NCI-H128 (cell line): ENCODE measurements at regions not wholly inside any gene's neighbourhood (a gene's known extent, or its start where the extent isn't known, plus 50 kb on each side); places are given as distances from the start of the nearest gene placed in this dataset.
"Not testable (repeated sequence)": the region's sequence is repeated elsewhere in the genome, so short reads cannot be mapped to it uniquely, and the experiment has no call there.

ENCODE experiments used
- DNase-seq: peaks from one replicate; lab custom pipeline; 2025; ENCODE audit not compliant: unreplicated experiment; lab: John Stamatoyannopoulos, UW

- DNase-seq = no peak
Measured at GRCh38 chr13:63540061-63540460, 2124.4 kb upstream of the PCDH20 start.

GRCh38 chr13:63517371-63517770, 2101.7 kb upstream of the PCDH20 start:
- DNase-seq = peak; percentile 87

- no peak for DNase-seq
Measured at GRCh38 chr13:63516124-63516523, 2100.5 kb upstream of the PCDH20 start.

DNA sequence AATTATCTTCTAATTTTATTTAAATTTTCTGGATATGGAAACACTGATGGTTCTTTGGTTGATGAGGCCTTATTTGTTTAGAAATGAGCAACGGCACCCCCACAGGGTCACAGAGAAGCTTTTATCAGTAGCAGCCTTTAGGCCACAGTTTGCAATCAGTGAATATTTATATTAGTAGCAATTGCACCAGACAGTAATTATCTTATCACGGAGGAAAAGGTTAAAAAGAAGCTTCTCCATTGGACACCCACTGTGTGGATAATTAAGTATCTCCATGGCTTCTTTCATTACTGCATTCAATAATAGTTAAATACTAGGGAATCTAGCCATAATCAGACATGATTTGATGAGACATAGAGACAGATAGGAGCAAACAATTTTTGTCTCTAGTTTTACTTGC, 2099.2 kb upstream of the PCDH20 start:
- DNase-seq = no peak

- DNase-seq = no peak
Measured at GRCh38 chr13:63512095-63512494, 2096.4 kb upstream of the PCDH20 start.

DNA sequence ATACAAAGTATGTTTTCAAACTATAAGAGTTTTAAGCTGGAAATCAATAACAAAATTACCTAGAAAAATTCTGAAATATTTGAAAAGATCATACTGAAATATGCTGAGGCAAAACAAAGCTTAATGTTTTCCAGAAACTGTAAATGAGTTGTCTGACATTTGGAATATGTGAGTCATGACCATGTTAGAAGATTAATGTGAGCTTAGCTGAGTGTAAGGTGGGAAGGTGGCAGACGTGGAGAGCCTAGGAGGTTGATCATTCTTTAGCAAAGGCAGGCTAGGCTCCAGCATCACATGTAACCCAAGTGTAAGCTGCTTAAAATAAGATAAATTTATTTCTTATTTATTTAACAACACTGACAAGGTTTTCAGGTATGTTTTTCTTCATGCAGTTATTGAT, 2086.1 kb upstream of the PCDH20 start:
- no peak for DNase-seq

DNA sequence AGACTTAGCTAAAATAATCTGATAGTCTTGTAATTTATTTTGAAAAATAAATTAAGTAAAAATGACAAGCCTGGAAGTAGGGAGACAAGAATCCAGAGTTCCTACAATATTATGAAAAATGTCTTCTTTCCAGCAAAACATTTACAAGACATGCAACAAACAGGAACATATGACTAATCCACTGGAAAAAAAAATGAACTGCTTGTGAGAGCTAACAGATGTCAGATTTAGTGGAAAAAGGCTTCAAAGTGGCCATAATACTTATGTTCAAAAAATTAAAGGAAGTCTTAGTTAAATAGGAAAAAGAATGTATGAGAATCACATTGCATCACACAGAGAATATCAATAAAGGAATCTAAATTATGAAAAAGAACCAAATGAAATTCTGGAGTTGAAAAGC, 2082.0 kb upstream of the PCDH20 start:
- DNase-seq = no peak

- no peak for DNase-seq
Measured at GRCh38 chr13:63492604-63493003, 2077.0 kb upstream of the PCDH20 start.

DNA sequence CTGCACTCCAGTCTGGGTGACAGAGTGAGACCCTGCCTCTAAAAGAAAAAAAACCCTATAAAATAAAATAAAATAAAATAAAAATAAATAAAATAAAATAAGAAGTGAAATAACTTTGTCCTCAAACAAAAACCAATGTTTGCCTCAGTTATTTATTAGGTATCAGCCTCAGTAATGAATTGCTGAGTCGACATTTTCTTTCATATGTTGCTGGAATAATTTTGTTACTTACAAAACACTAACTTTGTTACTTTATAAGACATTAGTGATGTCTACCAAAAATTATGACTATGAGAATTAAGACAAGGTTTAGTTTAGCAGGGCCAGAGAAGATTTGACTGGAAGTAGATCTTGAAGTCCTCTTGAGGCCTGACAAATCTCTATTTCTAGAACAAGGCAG, 2074.5 kb upstream of the PCDH20 start:
- no peak for DNase-seq

DNA sequence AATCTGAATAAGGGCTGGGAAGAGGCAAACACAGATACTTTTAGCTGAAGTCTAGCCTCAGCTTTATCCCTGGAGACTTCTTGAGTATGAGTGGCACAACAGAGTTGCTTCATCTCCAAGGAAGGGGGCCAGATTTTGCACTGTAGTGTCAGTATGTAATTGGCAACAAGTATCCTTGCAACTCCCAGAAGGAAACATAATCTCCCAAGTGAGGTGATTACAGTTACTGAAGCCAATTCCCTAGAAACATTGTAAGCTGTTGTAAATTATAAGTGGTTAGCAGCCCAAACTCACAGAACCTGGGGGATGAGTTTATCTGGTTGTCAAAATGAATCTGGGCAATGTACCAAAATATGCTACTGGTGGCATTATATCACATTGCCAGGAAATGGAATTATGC, 2065.7 kb upstream of the PCDH20 start:
- no peak for DNase-seq

GRCh38 chr13:63472711-63473110, 2057.1 kb upstream of the PCDH20 start:
- no peak for DNase-seq

- no peak for DNase-seq
Measured at GRCh38 chr13:63463782-63464610, 2048.3 kb upstream of the PCDH20 start.

GRCh38 chr13:63460462-63461090, 2044.9 kb upstream of the PCDH20 start:
- no peak for DNase-seq

DNA sequence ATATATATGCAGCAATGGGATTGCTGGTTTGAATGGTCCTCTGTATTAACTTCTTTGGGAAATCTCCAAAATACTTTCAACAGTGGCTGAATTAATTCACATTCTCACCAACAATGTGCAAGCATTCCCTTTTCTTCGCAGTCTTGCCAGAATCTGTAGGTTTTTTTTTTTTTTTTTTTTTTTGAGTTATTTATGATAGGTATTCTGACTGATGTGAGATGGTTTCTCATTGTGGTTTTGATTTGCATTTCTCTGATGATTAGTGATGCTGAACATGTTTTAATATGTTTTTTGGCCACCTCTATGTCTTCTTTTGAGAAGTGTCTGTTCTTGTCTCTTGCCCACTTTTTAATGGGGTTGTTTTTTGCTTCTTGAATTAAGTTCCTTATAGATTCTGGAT, 2041.5 kb upstream of the PCDH20 start:
- DNase-seq = no peak

DNA sequence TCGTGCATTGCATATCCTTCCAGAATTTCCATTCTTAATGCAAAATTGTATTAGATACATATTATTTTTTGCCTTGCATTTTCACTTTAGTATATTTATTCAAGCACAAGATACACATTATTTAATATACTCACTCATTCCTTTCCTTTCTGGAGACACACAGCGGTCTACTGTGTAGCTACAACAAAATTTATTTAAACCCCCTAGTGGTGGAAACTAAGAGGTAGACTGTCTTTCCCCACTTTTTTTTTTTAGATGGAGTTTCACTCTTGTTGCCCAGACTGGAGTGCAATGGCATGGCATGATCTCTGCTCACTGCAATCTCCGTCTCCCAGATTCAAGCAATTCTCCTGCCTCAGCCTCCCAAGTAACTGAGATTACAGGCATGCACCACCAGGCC, 2040.3 kb upstream of the PCDH20 start:
- DNase-seq = no peak

- DNase-seq = no peak
Measured at GRCh38 chr13:63449550-63449949, 2033.9 kb upstream of the PCDH20 start.

- DNase-seq = no peak
Measured at GRCh38 chr13:63448692-63449091, 2033.0 kb upstream of the PCDH20 start.

DNA sequence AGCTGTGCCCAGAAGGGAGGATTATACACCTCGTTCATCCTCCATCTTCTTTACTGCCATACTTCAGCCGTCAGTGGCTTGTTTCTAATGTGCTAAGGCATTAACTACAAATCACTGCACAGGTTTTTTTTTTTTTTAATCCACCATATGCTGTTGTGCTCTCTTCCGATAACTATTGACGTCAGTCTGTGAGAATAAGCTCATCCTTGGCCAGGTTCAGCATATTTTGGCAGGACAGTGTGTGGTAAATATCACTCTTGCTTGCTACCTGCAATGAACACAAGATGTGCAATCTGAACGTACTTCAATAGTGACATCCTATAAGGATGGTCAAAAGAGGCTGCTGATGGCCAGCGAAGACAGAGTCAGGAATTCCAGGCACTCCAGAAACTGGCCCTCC, 2030.7 kb upstream of the PCDH20 start:
- DNase-seq = no peak

GRCh38 chr13:63444225-63444624, 2028.6 kb upstream of the PCDH20 start:
- DNase-seq = not testable (repeated sequence)

DNA sequence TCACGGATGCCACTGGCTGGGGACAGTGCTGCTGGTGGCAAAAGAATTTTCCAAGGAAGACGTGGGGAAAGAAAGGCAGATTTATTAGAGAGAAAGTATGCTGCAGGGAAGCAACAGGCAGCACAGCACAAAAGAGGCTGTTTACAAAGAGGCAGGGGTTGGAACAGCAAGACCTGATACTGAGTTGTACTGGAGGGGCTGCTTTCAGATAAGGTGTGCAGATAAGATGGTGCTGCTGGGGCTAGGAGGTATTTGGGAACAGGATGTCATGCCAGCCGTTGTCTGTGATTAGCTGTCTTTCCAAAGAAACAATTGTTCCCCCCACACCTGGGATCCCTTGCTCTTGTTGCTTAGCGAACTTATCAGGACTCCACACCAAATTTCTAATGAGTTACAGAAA, 2023.3 kb upstream of the PCDH20 start:
- no peak for DNase-seq

- DNase-seq = no peak
Measured at GRCh38 chr13:63436325-63436668, 2020.6 kb upstream of the PCDH20 start.

DNA sequence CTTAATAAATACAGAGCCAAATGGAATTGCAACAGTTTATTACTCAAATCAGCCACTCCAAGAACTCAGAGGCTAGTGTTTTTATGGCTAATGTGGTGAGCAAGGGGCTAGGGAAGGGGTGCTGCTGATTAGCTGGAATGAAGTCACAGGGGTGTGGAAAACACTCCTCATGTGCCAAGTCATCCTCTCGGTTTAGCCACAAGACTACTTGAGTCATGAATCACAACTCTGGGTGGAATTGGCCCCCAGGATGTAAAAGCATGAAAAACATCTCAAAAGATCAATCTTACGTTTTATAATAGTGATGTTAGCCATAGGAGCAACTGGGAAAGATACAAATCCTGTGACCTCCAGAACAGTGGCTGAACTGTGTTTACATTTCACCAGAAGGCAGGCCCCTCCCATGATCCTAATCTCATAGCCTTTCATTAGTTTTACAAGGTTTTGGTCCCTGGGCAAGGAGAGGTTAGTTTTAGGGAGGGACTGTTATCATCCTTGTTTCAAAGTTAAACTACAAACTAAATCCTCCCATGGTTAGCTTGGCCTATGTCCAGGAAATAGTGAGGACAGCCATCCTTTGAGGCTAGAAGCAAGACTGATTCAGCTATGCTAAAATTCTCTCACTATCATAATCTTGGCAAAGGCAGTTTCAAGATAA, 2020.1 kb upstream of the PCDH20 start:
- DNase-seq = no peak
